NOMO-1 treated with DMSO at 0.1 percent for 48 hours (cell line): ENCODE measurements at regions not wholly inside any gene's neighbourhood (a gene's known extent, or its start where the extent isn't known, plus 50 kb on each side); places are given as distances from the start of the nearest gene placed in this dataset.
A peak's percentile ranks its signal among the peaks of the same experiment; 100 is the strongest.

Source experiments
- DNase-seq: peaks from one replicate; lab custom pipeline; 2025; ENCODE audit not compliant: unreplicated experiment; lab: John Stamatoyannopoulos, UW

DNA sequence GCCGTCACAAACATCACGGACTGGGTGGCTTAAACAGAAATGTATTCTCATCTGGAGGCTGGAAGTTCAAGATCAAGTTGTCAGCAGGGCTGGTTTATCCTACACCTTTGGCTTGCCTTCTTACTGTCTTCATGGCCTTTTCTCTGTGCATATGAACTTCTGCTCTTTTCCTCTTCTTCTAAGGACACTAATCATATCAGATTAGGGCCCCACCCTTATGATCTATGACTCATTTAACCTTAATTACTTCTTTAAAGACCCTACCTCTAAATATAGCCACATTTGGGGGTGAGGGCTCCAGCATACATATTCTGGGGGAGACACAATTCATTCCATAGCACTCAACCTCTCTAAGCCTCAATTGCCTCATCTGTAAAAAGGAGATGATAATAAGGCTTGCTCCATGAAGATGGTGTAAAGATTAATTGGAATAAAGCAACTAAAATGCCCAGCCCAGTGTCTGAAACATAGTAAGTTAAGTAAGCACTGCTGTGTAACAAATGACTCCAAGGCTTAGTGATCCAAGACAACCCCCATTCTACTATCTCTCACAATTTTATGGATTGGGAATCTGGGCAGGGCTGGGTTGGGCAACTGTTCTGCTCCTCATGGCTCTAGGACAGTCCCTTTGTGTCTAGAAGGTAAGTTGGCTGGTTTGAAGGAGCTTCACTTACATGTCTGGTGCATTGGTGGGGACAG is 119.8 kb downstream of the BANF2 start:
- DNase-seq: no peak

DNA sequence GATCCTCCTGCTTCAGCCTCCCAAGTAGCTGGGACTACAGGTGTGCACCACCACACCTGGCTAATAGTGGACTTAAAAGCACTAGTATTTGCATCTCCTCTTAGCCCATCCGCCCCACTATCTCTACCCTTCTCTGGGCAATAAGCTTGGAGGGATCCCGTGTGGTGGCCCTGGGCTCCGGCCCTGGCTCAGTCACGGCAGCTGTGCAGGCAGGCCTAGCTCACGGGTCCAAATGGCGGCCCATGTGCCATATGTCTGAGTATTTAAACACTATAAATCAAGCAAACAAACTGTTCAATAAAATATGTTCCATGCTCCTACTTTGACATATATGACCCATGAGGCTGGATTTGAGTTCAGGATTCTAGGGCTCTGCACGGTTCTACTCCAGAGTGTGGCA is 118.4 kb downstream of the BANF2 start:
- DNase-seq: no peak

DNA sequence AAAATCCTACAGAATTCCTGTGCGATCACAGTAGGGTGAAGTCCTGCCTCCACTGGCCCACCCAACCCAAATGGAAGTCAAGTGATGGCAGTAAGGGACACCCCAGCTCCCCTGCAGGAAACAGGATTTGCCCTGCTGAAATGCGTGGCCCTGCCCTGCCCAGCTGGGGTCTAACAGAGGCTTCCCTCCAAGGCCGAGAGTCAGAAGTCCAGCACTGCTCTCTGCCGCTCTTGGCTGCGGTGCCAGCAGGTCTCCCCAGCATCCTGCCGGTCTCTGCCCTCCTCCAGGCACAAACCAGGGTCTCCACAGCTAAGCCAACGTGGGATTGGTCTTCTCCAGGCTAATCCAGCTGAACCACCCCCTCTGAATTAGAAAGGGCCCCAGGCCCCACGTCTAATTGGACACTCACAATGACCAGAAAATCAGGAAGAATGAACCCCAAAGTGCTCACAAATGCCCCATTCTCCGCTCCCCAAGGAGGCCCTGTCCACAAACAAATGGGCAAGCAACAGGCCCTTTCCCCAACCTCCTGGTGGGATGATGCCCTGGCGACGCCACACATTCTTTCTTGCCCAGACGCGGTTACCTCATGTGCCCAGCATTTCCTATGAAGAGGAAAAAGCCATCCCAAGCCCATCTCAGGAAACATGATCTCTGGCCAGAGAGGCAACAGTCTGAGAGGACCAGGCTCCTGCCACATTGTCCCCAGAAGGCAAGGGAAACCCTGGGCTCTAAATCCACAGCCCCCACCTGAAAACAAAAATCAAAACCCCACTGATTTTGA is 117.2 kb downstream of the BANF2 start:
- no peak for DNase-seq

DNA sequence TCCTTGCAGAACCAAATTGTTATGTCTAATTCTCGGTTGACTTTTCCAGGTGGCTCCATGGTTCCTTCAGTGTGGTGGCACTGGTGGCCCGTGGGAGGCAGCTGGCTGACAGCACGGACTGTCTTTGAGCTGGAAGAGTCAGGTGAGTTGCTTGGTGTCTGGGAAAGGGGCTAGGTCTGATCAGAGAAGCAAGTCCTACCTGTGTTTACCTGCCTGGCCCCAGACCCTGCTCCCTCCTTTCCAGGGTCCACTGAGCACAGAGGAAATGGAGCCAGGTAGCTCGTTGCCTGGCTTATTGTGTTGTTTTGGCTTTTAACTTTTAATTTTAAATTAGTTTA is 111.8 kb downstream of the BANF2 start:
- no peak for DNase-seq

- no peak for DNase-seq
Observed at GRCh38 chr20:17810847-17811627, 111.3 kb downstream of the BANF2 start.

DNA sequence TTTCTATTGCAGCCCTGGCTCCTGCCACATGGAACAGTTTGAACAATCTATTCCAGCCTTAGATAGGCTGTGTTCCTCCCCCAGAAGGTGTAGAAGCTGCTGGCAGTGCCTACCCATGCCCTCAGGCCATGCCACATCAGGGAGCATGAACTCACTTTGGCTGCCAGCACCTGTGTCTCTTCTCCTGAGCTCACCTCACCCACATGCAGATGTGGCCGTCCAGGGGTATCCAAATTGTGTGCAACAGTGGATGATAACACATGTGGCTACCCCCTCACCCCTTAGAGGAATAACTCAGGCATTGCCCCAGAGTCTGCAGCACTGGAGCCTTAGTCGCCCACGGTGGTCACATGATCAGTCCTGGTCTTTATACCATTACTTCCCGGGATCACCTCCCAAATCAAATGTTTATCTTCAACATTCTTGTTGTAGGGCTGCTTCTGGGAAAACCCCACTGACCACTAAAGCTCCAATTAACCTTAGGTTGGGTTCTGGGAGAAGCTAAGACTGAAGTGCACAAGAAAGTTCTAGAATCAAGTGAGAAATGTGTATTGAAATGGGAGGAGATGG is 110.4 kb downstream of the BANF2 start:
- DNase-seq: no peak

- DNase-seq: no peak
Observed at GRCh38 chr20:17809362-17810061, 109.7 kb downstream of the BANF2 start.

DNA sequence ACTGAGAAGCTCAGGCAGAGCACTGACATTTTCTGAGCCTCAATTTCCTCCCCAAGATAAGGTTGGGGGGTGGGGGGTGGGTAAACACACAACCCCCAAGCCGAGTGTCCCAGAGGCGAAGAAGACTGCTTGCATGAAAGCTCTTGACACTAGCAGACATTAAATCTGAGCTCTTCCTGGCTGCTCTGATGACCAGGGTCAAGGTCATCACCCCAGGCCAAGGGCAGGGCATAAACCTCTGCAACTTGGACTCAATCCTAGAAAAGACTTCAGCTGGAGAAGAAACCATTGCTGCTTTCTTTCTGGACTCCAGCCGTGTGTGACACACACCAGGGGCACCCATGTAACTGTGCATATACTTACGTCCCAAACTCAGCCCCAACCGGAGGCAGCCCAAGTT is 109.0 kb downstream of the BANF2 start:
- DNase-seq: no peak

DNA sequence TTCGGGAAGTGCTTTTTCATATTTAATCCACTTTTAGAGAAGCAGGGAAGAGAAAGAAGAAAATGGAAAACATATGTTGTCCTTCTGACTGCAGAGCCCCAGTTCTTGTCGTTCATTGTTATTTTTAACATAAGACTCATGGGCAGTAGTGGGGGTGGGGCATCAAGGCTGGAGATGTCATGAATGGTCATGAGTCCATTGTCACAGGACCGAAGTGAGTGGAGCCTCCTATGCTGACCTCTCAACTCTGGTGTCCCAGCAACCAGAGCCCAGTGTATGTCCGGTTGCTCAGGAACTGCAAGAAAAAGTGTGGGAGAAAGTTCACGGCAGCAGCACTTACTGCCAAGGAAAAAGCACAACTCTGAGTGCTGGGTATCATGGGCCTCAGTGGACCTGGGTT is 108.6 kb downstream of the BANF2 start:
- DNase-seq: no peak

DNA sequence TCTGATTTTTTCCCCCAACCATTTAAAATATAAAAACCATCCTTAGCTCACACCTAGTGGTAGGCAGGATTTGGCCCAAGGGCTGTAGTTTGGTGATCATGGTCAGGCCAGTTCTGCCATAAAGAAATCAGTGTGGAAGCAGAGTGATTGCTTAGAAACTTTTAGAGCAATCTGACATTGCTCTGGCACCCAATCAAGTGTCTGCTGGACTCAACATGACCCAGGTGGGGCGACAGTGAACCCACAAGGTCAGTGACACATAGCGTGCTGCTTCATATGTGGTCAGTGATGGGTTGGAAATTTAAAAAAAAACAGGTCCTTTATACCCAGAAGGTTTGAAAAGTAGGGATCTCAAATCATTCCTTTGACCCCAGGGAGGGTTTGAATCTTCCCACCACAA is 107.9 kb downstream of the BANF2 start:
- no peak for DNase-seq

- no peak for DNase-seq
Observed at GRCh38 chr20:17806739-17807441, 107.1 kb downstream of the BANF2 start.

DNA sequence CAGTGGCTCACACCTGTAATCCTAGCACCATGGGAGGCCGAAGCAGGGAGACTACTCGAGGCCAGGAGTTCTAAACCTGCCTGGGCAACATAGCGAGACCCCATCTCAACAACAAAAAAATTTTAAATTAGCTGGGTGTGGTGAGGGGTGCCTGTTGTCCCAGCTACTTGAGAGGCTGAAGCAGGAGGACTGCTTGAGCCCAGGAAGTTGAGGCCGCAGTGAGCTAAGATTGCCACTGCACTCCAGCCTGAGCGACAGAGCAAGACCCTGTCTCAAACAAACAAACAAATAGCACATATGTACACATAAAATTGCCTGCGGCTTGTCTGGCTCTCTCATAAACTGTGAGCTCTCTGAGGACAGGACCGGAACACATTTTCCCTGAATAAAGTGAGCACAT is 106.3 kb downstream of the BANF2 start:
- DNase-seq: no peak

DNA sequence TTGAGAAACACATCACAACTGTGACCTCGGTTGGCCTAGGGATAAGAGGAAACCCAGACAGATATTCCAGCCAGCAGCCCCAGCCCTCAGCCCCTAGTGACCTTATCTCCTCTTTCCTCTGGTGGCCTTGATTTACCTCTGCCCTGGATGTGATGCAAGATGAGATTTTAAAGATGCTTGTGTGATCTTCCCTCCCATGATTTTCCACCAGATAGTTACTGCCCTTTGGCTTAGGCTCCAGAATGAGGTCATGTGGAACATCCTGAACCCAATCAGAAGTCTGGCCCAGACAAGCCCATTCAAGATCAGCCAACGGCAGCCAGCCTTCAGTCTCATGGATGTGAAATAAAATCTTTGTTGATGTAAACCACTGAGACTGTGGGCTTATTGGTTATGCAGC is 104.0 kb downstream of the BANF2 start:
- no peak for DNase-seq

DNA sequence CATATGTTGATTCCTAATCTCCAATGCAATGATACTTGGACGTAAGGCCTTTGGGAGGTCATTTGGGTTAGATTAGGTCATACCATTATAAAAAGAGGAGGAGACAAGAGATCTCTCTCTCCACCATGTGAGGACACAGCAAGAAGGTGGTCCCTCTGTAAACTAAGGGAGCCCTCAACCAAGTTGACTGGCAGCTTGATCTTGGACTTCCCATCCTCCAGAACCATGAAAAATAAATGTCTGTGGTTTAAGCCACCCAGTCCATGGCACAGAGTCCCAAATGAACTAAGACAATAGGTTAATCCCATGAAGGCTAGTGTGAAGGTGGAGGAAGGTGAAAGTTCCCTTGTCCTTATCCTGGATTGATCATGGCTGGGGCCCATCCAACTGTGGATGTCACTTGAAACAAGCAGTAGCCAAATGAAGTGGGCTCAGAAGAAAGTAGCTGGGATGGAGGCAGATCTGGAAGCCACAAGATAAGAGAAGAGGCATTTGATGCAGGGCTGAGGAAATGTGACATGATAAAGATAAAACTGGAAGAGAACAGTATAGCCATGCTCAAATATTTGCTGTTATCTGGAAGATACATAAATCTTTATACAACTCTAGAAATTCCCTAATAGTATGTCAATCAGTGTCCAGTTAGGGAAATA is 99.9 kb downstream of the BANF2 start:
- no peak for DNase-seq

- no peak for DNase-seq
Observed at GRCh38 chr20:17798601-17799000, 98.8 kb downstream of the BANF2 start.

DNA sequence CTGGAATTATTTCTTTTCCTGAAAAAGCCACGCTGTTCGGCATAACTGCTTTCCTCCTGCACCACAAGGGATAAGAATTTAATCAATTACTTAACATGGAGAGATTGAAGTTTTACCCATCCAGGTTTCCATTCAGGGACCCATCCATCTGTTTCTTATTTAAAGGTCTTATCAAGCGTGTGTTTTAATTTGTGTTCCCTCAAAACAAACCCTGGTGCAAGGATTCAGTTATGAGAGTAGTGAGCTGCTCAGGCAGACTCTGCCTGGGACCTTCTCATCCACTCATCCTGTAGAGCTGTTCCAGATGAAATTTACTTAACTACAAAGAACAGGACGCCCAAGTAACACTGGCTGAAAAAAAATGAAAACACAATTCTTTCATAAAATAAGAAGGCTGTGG is 97.8 kb downstream of the BANF2 start:
- no peak for DNase-seq

- DNase-seq: no peak
Observed at GRCh38 chr20:17797161-17797560, 97.4 kb downstream of the BANF2 start.

- DNase-seq: peak; percentile 3
Observed at GRCh38 chr20:17796091-17796563, 96.4 kb downstream of the BANF2 start.

DNA sequence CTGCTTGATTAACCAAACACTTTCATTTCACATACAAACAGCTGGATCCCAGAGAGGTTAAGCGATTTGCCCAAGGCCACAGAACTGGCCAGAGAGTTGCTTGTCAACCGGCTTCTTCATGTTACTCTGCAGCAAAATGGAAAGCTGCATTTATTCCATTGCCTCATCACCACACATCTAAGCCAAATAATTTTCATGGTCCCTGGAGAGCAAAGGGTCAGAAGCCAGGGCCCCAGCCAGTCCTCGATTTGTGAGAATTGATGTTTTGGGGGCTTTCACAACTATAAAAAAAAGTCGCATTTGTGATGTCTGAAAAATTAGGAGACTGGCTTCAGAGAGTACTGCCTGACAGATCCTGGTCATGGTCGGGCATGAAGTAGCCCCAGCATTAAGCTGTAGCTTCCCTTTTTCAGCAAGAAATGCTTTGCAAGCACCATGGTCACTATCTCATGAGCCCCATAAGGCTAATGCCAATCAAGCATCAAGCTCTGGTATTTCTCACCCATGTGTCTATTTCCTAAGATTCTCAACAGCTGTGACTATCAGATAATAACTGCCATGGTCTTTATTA is 95.8 kb downstream of the BANF2 start:
- DNase-seq: peak; percentile 25

- DNase-seq: no peak
Observed at GRCh38 chr20:17795003-17795402, 95.2 kb downstream of the BANF2 start.
